Fibroblast of lung (primary cell): ENCODE measurements at regions not wholly inside any gene's neighbourhood (a gene's known extent, or its start where the extent isn't known, plus 50 kb on each side); places are given as distances from the start of the nearest gene placed in this dataset.

Experiments
- EZH2 ChIP-seq: IDR thresholded peaks from 2 replicates; pipeline ENCODE4 v1.5.1; 2012; ENCODE audit warnings: low read length, control low read depth, mild to moderate bottlenecking; ENCODE audit errors: missing control alignments
- TF ChIP-seq, protein P1 (sequence below), 2 donors: IDR thresholded peaks in 1 of 2; conservative IDR thresholded peaks in 1 of 2; 1 replicate in 1 of 2; 2 replicates in 1 of 2; pipeline ENCODE4 v1.5.1; 2011 to 2012; ENCODE audit warnings: low read length in 2 of 2, control low read depth in 1 of 2, inconsistent platforms in 1 of 2, low read depth in 1 of 2, mild to moderate bottlenecking in 1 of 2

DNA sequence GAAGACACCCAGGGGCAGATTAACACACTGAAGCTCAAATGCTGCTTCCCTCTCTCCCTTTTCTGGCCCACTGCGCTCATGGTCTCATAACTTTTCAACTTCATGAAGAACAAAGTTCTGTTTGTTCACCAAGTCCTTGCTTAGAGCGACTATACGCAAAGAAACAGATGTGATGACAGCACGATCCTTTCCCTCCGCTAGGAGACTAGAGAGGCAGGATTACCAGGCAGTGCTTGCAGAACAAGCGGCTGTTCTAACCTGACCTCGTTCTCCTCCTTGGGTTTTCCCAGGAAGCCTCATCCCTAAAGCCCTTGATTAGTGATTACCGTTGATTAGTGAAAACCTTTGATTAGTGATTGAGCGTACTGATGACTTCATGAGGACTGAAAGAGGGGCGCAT, 649.9 kb downstream of the IRX1 start:
- TF ChIP-seq, protein P1, sequence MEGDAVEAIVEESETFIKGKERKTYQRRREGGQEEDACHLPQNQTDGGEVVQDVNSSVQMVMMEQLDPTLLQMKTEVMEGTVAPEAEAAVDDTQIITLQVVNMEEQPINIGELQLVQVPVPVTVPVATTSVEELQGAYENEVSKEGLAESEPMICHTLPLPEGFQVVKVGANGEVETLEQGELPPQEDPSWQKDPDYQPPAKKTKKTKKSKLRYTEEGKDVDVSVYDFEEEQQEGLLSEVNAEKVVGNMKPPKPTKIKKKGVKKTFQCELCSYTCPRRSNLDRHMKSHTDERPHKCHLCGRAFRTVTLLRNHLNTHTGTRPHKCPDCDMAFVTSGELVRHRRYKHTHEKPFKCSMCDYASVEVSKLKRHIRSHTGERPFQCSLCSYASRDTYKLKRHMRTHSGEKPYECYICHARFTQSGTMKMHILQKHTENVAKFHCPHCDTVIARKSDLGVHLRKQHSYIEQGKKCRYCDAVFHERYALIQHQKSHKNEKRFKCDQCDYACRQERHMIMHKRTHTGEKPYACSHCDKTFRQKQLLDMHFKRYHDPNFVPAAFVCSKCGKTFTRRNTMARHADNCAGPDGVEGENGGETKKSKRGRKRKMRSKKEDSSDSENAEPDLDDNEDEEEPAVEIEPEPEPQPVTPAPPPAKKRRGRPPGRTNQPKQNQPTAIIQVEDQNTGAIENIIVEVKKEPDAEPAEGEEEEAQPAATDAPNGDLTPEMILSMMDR (conservative IDR thresholded peaks at IDR 0.05 in 1 of 2, IDR thresholded peaks at IDR 0.05 in 1 of 2; ENCODE audit: low read depth in 1 of 2, low read length in 2 of 2): no peak
- TF ChIP-seq EZH2: no peak
